Cardiac fibroblast (primary cell): ENCODE measurements at regions not wholly inside any gene's neighbourhood (a gene's known extent, or its start where the extent isn't known, plus 50 kb on each side); places are given as distances from the start of the nearest gene placed in this dataset.

Source experiments
- DNase-seq, 2 donors: peaks; one replicate each; pipeline versions ENCODE4 v3.0.0 to v3.0.0-alpha.2; 2010; ENCODE audit warnings: low read depth in 2 of 2
- H3K4me3 ChIP-seq, 2 donors: replicated peaks in 1 of 2; 1 replicate in 1 of 2; 2 replicates in 1 of 2; pipeline ENCODE4 v1.5.1; 2011; ENCODE audit warnings: low read depth in 2 of 2, low read length in 2 of 2, mild to moderate bottlenecking in 2 of 2, moderate library complexity in 1 of 2
- TF ChIP-seq, protein P1 (sequence below): IDR thresholded peaks from one replicate; pipeline ENCODE4 v1.5.1; 2011; ENCODE audit warnings: low read depth, mild to moderate bottlenecking, low read length, inconsistent platforms

- H3K4me3 ChIP-seq, result no peak overlapping the region
- TF ChIP-seq, protein P1, sequence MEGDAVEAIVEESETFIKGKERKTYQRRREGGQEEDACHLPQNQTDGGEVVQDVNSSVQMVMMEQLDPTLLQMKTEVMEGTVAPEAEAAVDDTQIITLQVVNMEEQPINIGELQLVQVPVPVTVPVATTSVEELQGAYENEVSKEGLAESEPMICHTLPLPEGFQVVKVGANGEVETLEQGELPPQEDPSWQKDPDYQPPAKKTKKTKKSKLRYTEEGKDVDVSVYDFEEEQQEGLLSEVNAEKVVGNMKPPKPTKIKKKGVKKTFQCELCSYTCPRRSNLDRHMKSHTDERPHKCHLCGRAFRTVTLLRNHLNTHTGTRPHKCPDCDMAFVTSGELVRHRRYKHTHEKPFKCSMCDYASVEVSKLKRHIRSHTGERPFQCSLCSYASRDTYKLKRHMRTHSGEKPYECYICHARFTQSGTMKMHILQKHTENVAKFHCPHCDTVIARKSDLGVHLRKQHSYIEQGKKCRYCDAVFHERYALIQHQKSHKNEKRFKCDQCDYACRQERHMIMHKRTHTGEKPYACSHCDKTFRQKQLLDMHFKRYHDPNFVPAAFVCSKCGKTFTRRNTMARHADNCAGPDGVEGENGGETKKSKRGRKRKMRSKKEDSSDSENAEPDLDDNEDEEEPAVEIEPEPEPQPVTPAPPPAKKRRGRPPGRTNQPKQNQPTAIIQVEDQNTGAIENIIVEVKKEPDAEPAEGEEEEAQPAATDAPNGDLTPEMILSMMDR, result no peak
- no peak for DNase-seq
Measured at GRCh38 chr9:78510035-78510434, 213.1 kb downstream of the PSAT1 start.

DNA sequence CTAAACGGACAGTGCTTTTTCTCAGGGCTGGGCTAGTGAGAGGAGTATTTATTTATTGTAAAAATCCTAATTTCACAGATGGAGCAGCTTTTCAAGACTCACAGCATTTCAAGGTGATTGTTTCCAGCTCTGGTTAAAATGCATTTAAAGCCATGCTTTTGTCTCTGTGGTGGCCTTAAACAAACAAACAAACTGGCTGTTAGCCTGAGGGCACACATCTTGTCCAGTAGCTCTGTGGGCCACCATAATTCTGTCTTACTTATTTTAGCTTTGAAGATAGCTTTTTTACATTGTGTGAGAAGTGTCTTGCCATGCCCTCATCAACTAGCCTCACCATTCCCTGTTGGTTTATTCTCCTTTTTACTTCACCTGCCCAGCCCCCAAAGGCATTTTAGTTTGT is 218.2 kb downstream of the PSAT1 start:
- no peak for DNase-seq
- TF ChIP-seq, protein P1, result no peak
- no peak overlapping the region for H3K4me3 ChIP-seq

DNA sequence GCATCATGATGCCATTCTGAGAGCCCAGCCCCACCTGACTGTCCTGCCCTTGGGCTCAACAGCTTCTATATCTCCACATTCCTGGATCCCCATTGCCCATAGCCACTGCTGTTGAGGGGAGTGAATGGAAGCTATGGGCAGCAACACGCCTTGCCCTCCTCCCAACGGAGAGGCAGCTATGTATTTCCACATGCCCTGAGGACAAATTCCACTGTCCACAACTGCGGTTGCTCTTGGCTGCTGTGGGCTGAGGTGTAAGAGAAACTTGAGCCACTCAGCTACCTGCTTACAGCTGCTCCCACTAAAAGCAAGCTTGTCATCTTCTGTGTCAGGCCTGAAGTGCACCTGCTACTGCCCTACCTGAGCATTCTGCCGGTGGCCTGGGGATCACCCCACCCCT is 222.9 kb downstream of the PSAT1 start:
- DNase-seq, result no peak
- no peak overlapping the region for H3K4me3 ChIP-seq
- TF ChIP-seq, protein P1, result no peak

GRCh38 chr9:78521680-78522079 is 224.8 kb downstream of the PSAT1 start:
- TF ChIP-seq, protein P1, result no peak
- no peak overlapping the region for H3K4me3 ChIP-seq
- DNase-seq, result no peak

DNA sequence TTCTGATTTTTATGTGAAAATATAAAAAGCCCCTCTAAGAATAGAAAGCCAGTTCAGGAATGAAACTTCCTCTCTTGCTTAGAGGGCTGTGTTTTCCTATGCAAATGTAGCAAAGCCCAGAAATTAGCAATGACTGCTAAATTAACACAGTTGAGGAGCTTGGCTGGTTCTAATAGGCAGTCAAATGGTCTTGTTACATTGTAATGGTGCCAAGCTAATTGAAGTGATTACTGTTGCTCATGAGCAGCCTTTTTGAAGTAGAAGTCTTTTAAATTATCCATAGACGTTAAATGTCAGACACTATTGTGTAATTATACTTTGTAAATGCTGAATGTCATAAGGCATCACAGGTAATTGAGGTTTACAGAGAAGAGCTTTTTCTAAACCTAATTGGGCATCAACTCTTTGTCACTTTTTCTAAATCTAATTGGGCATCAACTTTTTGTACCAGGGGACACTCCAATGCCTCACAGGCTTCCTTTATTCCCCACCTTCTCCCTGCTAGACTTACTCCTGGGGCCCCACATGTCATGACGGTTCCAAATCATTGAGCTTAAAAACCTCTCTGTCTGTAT is 229.1 kb downstream of the PSAT1 start:
- H3K4me3 ChIP-seq, result no peak overlapping the region
- DNase-seq, result no peak
- TF ChIP-seq, protein P1, result no peak

- DNase-seq, result no peak
- H3K4me3 ChIP-seq, result no peak overlapping the region
- TF ChIP-seq, protein P1, result no peak
Measured at GRCh38 chr9:78533500-78533899, 236.6 kb downstream of the PSAT1 start.

GRCh38 chr9:78539188-78539587 is 242.3 kb downstream of the PSAT1 start:
- no peak overlapping the region for H3K4me3 ChIP-seq

More at GRCh38 chr9:78539188-78539587, 242.3 kb downstream of the PSAT1 start:
- DNase-seq, result no peak
- TF ChIP-seq, protein P1, result no peak
